ENCODE measurements at regions not wholly inside any gene's neighbourhood (a gene's known extent, or its start where the extent isn't known, plus 50 kb on each side); places are given as distances from the start of the nearest gene placed in this dataset.

- TF ChIP-seq, protein P1, sequence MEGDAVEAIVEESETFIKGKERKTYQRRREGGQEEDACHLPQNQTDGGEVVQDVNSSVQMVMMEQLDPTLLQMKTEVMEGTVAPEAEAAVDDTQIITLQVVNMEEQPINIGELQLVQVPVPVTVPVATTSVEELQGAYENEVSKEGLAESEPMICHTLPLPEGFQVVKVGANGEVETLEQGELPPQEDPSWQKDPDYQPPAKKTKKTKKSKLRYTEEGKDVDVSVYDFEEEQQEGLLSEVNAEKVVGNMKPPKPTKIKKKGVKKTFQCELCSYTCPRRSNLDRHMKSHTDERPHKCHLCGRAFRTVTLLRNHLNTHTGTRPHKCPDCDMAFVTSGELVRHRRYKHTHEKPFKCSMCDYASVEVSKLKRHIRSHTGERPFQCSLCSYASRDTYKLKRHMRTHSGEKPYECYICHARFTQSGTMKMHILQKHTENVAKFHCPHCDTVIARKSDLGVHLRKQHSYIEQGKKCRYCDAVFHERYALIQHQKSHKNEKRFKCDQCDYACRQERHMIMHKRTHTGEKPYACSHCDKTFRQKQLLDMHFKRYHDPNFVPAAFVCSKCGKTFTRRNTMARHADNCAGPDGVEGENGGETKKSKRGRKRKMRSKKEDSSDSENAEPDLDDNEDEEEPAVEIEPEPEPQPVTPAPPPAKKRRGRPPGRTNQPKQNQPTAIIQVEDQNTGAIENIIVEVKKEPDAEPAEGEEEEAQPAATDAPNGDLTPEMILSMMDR (IDR thresholded peaks at IDR 0.05; ENCODE audit: low read depth, low read length, missing input control): no peak
- TF ChIP-seq, protein P2, sequence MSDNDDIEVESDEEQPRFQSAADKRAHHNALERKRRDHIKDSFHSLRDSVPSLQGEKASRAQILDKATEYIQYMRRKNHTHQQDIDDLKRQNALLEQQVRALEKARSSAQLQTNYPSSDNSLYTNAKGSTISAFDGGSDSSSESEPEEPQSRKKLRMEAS (IDR thresholded peaks at IDR 0.05): no peak
- TF ChIP-seq, protein P3, sequence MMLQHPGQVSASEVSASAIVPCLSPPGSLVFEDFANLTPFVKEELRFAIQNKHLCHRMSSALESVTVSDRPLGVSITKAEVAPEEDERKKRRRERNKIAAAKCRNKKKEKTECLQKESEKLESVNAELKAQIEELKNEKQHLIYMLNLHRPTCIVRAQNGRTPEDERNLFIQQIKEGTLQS (IDR thresholded peaks at IDR 0.05): no peak
- TF ChIP-seq REST (IDR thresholded peaks at IDR 0.05): no peak
- no peak for TF ChIP-seq SP1 (IDR thresholded peaks at IDR 0.05)
These were observed 121.0 kb downstream of the QRSL1 start for GRCh38 chr6:106750142-106750918.
